ENCODE measurements at regions not wholly inside any gene's neighbourhood (a gene's known extent, or its start where the extent isn't known, plus 50 kb on each side); places are given as distances from the start of the nearest gene placed in this dataset.
"Not testable (repeated sequence)": the region's sequence is repeated elsewhere in the genome, so short reads cannot be mapped to it uniquely, and the experiment has no call there.

- no peak for DNase-seq
- Histone ChIP-seq H3K36me3 (no peaks in the 10 kb centered on the region), H3K27ac (replicated peaks) (no peak overlapping the region), H3K27me3 (ENCODE audit: low read depth) (no peaks in the 10 kb centered on the region), H3K4me3 (no peak overlapping the region), H3K9me3 (replicated peaks) (no peaks in the 10 kb centered on the region), H3K4me1 (peaks cover 20% of the 10 kb centered on the region)
- intact Hi-C loops (cut with micrococcal nuclease): no loop called here
- no peak for TF ChIP-seq CTCF (IDR thresholded peaks at IDR 0.05; ENCODE audit: borderline replicate concordance)
Observed at GRCh38 chr10:33484787-33485186, 150.3 kb upstream of the NRP1 start.

- peaks cover 20% of the 10 kb centered on the region for H3K4me1 ChIP-seq
- TF ChIP-seq CTCF (IDR thresholded peaks at IDR 0.05; ENCODE audit: borderline replicate concordance): no peak
- DNase-seq: no peak
- no peak overlapping the region for H3K27ac ChIP-seq (replicated peaks)
- H3K4me3 ChIP-seq: no peak overlapping the region
- intact Hi-C loops (cut with micrococcal nuclease): no loop called here
- no peaks in the 10 kb centered on the region for H3K36me3 ChIP-seq
- no peaks in the 10 kb centered on the region for H3K9me3 ChIP-seq (replicated peaks)
- H3K27me3 ChIP-seq (ENCODE audit: low read depth): no peaks in the 10 kb centered on the region
Observed at GRCh38 chr10:33483816-33484190, 149.3 kb upstream of the NRP1 start.

GRCh38 chr10:33483124-33483815 lies 148.8 kb upstream of the NRP1 start:
- intact Hi-C loops (cut with micrococcal nuclease): no loop called here

GRCh38 chr10:33482486-33482885 lies 148.0 kb upstream of the NRP1 start:
- H3K27me3 ChIP-seq (ENCODE audit: low read depth): no peaks in the 10 kb centered on the region
- no peaks in the 10 kb centered on the region for H3K36me3 ChIP-seq
- no peak for DNase-seq
- no peak for TF ChIP-seq CTCF (IDR thresholded peaks at IDR 0.05; ENCODE audit: borderline replicate concordance)
- no peak overlapping the region for H3K27ac ChIP-seq (replicated peaks)
- peaks cover 20% of the 10 kb centered on the region for H3K4me1 ChIP-seq
- no peaks in the 10 kb centered on the region for H3K9me3 ChIP-seq (replicated peaks)
- intact Hi-C loops (cut with micrococcal nuclease): no loop called here
- no peak overlapping the region for H3K4me3 ChIP-seq

More at GRCh38 chr10:33483124-33483815, 148.8 kb upstream of the NRP1 start:
- no peaks in the 10 kb centered on the region for H3K9me3 ChIP-seq (replicated peaks)
- no peak for DNase-seq
- no peak for TF ChIP-seq CTCF (IDR thresholded peaks at IDR 0.05; ENCODE audit: borderline replicate concordance)
- no peaks in the 10 kb centered on the region for H3K27me3 ChIP-seq (ENCODE audit: low read depth)
- H3K4me1 ChIP-seq: peaks cover 20% of the 10 kb centered on the region
- no peaks in the 10 kb centered on the region for H3K36me3 ChIP-seq
- no peak overlapping the region for H3K4me3 ChIP-seq
- H3K27ac ChIP-seq (replicated peaks): no peak overlapping the region

GRCh38 chr10:33481184-33481583 lies 146.7 kb upstream of the NRP1 start:
- no peaks in the 10 kb centered on the region for H3K27me3 ChIP-seq (ENCODE audit: low read depth)
- TF ChIP-seq CTCF (IDR thresholded peaks at IDR 0.05; ENCODE audit: borderline replicate concordance): no peak
- no peak overlapping the region for H3K4me3 ChIP-seq
- H3K27ac ChIP-seq (replicated peaks): no peak overlapping the region
- no peaks in the 10 kb centered on the region for H3K9me3 ChIP-seq (replicated peaks)
- intact Hi-C loops (cut with micrococcal nuclease): no loop called here
- peaks cover 14% of the 10 kb centered on the region for H3K4me1 ChIP-seq
- no peaks in the 10 kb centered on the region for H3K36me3 ChIP-seq
- no peak for DNase-seq

- H3K36me3 ChIP-seq; H3K27ac ChIP-seq (replicated peaks); intact Hi-C loops (cut with micrococcal nuclease); H3K4me3 ChIP-seq; DNase-seq; H3K9me3 ChIP-seq (replicated peaks); H3K27me3 ChIP-seq (ENCODE audit: low read depth): not testable (repeated sequence)
- peaks cover 14% of the 10 kb centered on the region for H3K4me1 ChIP-seq
Observed at GRCh38 chr10:33480417-33480816, 145.9 kb upstream of the NRP1 start.

Data from left ventricle myocardium inferior (tissue), 1 donor.